ENCODE measurements at regions not wholly inside any gene's neighbourhood (a gene's known extent, or its start where the extent isn't known, plus 50 kb on each side); places are given as distances from the start of the nearest gene placed in this dataset.

GRCh38 chr2:136167721-136168475 lies 49.9 kb upstream of the CXCR4 start:
- BruUV-seq (replicated peaks): no TSS peak
- Mint-ChIP-seq H3K4me1 (ENCODE audit: low read depth, unreplicated experiment) (no peaks in the 10 kb centered on the region), H3K27ac (ENCODE audit: unreplicated experiment) (no peak overlapping the region), H3K36me3 (ENCODE audit: insufficient read depth, unreplicated experiment) (no peaks in the 10 kb centered on the region), H3K4me3 (ENCODE audit: low read depth, unreplicated experiment) (no peak overlapping the region), H3K9me3 (ENCODE audit: low read depth, unreplicated experiment) (no peaks in the 10 kb centered on the region), H3K27me3 (ENCODE audit: unreplicated experiment) (no peaks in the 10 kb centered on the region)
- DNase-seq: no peak
- TF ChIP-seq CTCF (IDR thresholded peaks at IDR 0.05; ENCODE audit: unreplicated experiment): no peak
- CTCF ChIA-PET: no interaction called here
- intact Hi-C loops (cut with micrococcal nuclease; ENCODE audit: unreplicated experiment): no loop called here
